AG04449 (cell line): ENCODE measurements at regions not wholly inside any gene's neighbourhood (a gene's known extent, or its start where the extent isn't known, plus 50 kb on each side); places are given as distances from the start of the nearest gene placed in this dataset.

Experiments used
- CTCF ChIA-PET: fragments of 350-600 bp; formaldehyde crosslinking; extraction: SDS; loops from one replicate; lab custom pipeline; 2021; ENCODE audit warnings: antibody characterized with exemption; lab: Yijun Ruan, JAX
- POLR2A ChIA-PET: fragments of 400-600, 350-600 bp; formaldehyde crosslinking; extraction: SDS; loops from one replicate; lab custom pipeline; 2020; ENCODE audit warnings: antibody characterized with exemption, inconsistent platforms; lab: Yijun Ruan, JAX
- DNase-seq: peaks from one replicate; pipeline ENCODE4 v3.0.0-alpha.2; 2010; ENCODE audit warnings: low read depth, low spot score
- H3K4me3 ChIP-seq: 2 replicates; pipeline ENCODE4 v1.5.1; 2011; ENCODE audit warnings: low read depth, mild to moderate bottlenecking, control low read depth, low read length
- CTCF ChIP-seq: IDR thresholded peaks from one replicate; pipeline ENCODE4 v1.5.1; 2011; ENCODE audit warnings: mild to moderate bottlenecking, moderate library complexity, low read length, control low read depth, inconsistent platforms; ENCODE audit not compliant: insufficient read depth; ENCODE audit errors: missing control alignments

GRCh38 chr21:39009587-39010225 is 173.5 kb downstream of the PSMG1 start:
- no peak for TF ChIP-seq CTCF
- no peak for DNase-seq
- ChIA-PET CTCF (no interaction called here), POLR2A (no interaction called here)
- no peak overlapping the region for H3K4me3 ChIP-seq

GRCh38 chr21:39007985-39008384 is 175.3 kb downstream of the PSMG1 start:
- CTCF ChIA-PET: no interaction called here
- POLR2A ChIA-PET: no interaction called here
- no peak for TF ChIP-seq CTCF
- H3K4me3 ChIP-seq: no peak overlapping the region
- DNase-seq: no peak

GRCh38 chr21:39007532-39007931 is 175.7 kb downstream of the PSMG1 start:
- CTCF ChIA-PET: no interaction called here
- POLR2A ChIA-PET: no interaction called here
- H3K4me3 ChIP-seq: no peak overlapping the region
- DNase-seq: no peak
- TF ChIP-seq CTCF: no peak

- ChIA-PET POLR2A (no interaction called here), CTCF (interaction anchor here (1.4 kb wide), 1 partner anchor 118 kb away, joined by 3 read pairs; no protein-coding TSS in a partner anchor)
- no peak for DNase-seq
- H3K4me3 ChIP-seq: no peak overlapping the region
- no peak for TF ChIP-seq CTCF
These were observed 176.5 kb downstream of the PSMG1 start for GRCh38 chr21:39006571-39007311.

GRCh38 chr21:39005502-39005787 is 177.8 kb downstream of the PSMG1 start:
- ChIA-PET CTCF (interaction anchor here (2.1 kb wide), 1 partner anchor 132 kb away, joined by 4 read pairs; no protein-coding TSS in a partner anchor), POLR2A (interaction anchor here (0.6 kb wide), 1 partner anchor 78 kb away, joined by 3 read pairs; no protein-coding TSS in a partner anchor)
- H3K4me3 ChIP-seq: no peak overlapping the region
- no peak for DNase-seq
- no peak for TF ChIP-seq CTCF

GRCh38 chr21:39004634-39005501 is 178.4 kb downstream of the PSMG1 start:
- H3K4me3 ChIP-seq: no peak overlapping the region
- no peak for TF ChIP-seq CTCF
- no peak for DNase-seq
- ChIA-PET POLR2A (interaction anchor here (0.6 kb wide), 1 partner anchor 78 kb away, joined by 3 read pairs; no protein-coding TSS in a partner anchor), CTCF (interaction anchor here (0.9 to 2.1 kb wide), 2 partner anchors 11 to 133 kb away, joined by 3 to 4 read pairs; no protein-coding TSS in a partner anchor)
